ENCODE measurements at regions not wholly inside any gene's neighbourhood (a gene's known extent, or its start where the extent isn't known, plus 50 kb on each side); places are given as distances from the start of the nearest gene placed in this dataset.

DNA sequence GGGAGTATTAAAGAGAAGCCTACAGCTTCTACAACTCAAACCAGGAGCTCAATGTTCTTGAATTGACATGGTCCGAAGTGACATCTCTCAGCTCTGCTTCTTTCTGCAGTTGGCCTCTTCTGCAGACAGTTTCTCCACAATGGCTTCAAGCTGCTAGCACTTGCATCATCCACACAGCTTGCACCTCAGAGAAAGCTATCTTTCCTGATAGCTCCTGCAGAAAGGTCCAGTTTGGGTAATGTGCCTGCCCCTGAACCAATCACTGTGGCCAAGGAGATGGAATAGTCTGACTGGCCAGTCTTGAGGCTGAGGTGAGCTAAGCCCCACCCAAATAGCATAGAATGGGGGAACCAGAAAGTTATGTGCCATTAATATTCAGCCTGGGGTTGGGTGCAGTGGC is 95.8 kb upstream of the ABCA1 start:
- no peak for DNase-seq (ENCODE audit: low spot score)

DNA sequence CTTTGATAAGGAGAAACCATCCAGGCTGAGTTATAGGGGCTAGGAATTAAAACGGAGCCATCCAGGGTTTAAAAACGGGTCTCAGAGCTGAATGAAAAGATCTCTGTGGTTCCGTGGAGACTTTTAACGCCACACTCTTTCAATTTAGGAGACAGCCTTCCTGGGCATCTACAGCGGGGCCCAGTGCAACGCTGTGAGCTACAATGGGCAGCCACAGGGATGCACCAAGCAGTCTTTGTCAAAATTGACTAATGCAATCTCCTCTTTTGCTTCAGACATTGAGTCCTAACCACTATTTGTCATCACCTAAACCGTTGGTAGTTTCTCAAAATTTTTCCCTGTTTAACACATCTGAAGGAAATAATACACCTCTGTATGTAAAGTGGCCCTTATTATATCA is 96.6 kb upstream of the ABCA1 start:
- no peak for DNase-seq (ENCODE audit: low spot score)

GRCh38 chr9:105026451-105026850 is 98.5 kb upstream of the ABCA1 start:
- no peak for DNase-seq (ENCODE audit: low spot score)

DNA sequence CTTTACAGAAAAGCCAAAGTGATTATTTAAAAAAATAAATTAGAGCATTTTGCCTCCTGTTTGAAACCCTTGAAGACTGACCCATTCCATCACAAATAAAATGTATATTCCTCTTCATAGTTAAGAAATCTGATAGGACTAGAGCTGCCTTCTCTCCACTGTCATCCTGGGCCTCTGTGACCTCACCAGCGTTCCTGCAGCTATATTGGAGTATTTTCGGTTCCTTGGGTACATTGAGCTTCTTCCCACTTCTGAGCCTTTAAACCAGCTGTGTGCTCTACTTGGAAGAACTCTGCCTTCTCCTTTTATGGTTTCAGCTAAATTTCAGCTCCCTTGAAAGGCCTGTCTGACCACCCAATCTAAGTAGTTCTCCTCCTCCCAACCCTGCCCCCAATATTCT is 99.1 kb upstream of the ABCA1 start:
- DNase-seq (ENCODE audit: low spot score) = no peak

- no peak for DNase-seq (ENCODE audit: low spot score)
Observed at GRCh38 chr9:105030285-105030684, 102.3 kb upstream of the ABCA1 start.

GRCh38 chr9:105037139-105037538 is 109.2 kb upstream of the ABCA1 start:
- no peak for DNase-seq (ENCODE audit: low spot score)

DNA sequence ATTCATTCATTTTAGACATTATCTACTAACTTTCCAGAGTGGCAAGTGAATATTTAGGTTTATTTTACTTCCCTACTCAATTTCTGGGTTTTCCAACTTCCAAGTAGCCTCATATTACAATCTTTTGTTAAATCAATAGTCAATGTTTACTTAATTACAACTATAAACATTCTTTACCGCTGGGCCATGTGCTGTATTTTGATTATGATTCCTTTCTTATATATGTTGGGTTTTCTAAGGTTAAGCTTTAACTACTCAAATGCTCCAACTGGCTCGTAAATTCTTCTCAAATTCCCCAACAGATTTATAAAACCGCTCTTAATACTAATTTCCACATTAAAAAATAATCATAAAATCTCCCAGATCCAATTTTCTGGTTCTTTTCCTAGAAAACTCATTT is 110.1 kb upstream of the ABCA1 start:
- no peak for DNase-seq (ENCODE audit: low spot score)

DNA sequence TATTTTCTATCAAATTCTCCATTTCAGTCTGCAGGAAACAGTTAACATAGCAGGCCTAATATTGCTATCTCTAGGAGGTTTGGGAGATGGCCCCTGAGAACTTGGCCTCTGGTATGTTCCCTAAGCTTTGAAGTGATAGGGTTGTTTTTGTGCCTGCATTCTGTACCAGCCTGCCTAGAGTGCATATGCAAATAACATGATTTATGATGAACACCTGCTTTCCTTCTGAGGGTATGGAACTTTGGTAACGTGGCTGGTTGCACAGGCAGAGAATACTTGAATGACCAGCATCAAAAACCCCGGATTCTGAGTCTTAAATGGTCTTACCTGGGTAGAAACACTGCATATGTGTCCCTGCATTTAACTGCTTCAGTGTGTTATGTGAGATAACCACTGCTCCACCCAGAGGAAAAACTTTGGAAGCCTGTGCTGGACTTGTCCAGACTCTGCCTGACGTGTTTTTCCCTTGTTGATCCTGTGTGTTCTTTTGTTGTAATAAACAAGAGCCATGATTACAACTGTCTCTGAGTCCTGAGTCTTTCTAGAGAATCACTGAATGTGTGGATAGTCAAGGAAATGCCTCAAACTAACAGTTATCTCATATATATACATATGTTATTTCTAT is 111.3 kb upstream of the ABCA1 start:
- DNase-seq (ENCODE audit: low spot score) = no peak

DNA sequence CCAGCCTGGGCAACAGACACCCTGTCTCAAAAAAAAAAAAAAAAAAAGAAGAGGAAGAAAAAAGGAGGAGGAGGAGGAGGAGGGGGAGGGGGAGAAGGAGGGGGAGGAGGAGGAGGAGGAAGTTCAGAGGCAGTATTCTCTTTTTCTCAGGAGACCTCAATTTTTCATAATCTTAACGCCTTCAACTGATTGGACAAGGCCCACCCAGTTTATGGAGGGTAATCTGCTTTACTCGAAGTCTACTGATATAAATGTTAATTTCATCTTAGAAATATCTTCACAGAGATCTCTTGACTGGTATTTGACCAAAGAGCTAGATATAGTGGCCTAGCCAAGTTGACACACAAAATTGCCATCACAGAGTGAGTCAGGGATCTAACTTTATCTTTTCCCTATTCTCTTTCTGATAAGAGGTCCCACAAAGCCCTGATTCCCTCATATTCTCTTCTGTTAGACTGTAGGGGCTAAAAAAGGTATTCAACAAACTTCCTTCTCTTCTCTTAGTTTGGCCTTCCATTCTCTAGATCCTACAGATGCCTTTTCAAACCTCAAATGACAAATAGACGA is 115.5 kb upstream of the ABCA1 start:
- DNase-seq (ENCODE audit: low spot score) = no peak

- DNase-seq (ENCODE audit: low spot score) = no peak
Observed at GRCh38 chr9:105044518-105044917, 116.6 kb upstream of the ABCA1 start.

GRCh38 chr9:105046907-105047741 is 119.2 kb upstream of the ABCA1 start:
- no peak for DNase-seq (ENCODE audit: low spot score)

DNA sequence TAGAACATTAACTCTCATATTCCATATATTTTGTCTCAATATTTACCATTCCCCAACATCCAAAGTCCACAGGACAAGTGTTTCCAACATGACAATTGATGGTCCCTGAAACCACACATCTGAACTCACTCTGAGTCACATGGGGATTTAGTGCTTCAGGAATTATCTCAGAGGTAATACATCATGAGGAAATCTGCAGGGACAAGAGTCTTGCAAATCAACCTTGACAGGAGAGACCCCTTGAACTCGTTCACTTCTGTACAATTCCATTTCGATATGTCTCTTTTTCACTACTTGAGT is 119.7 kb upstream of the ABCA1 start:
- DNase-seq (ENCODE audit: low spot score) = no peak

GRCh38 chr9:105048331-105048730 is 120.4 kb upstream of the ABCA1 start:
- no peak for DNase-seq (ENCODE audit: low spot score)

DNA sequence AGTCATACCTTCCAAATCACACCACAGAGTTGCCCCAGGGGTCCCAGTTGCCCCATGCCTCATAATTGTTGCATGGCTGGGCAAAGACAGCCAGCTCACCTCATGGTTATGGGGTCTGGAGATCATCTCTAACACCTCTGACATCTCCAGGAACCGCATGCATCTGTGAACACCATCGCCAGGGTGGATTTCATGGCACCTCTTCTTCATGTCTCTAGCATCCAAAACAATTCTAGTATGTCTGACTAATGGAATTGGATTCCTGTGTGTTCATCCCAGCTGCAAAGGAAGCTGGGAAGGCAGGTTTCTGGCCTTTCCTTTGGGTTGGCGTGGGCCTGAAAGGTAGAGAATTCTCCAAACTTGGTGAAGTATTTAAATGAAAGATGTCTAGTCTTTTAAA is 122.3 kb upstream of the ABCA1 start:
- DNase-seq (ENCODE audit: low spot score) = no peak

DNA sequence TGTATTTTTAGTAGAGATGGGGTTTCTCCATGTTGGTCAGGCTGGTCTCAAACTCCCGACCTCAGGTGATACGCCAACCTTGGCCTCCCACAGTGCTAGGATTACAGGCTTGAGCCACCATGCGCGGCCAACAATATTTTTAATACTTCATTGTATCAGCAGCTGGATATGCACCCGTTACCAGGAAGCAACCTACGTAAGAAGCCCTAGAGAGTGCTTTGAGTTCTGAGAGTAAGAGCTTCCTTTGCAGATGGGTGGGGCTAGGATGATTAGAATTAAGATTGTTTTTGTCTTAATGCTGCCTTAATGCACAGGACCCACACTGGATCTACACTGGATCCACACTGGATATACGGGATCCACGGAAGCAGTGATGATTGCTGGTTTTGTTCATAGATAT is 123.9 kb upstream of the ABCA1 start:
- DNase-seq (ENCODE audit: low spot score) = no peak

DNA sequence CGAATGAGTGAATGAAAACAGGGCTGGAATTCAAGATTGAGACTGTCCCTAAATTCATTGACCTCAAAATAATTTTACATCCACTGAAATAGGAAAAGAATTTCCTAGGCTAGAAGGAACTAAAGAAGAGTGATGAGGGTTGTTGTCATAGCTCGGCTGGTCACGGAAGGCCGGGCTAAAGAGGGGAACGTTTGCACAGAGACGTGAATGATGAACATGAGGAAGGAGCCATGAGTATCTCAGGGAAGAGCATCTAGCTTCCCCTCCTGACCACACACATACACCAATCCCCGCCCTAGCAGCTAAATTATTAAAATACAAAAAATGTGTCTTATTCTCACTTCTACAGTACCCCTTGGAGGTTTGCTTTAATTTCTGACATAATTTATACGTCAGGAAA is 124.4 kb upstream of the ABCA1 start:
- no peak for DNase-seq (ENCODE audit: low spot score)

- DNase-seq (ENCODE audit: low spot score) = no peak
Observed at GRCh38 chr9:105053209-105053652, 125.3 kb upstream of the ABCA1 start.

DNA sequence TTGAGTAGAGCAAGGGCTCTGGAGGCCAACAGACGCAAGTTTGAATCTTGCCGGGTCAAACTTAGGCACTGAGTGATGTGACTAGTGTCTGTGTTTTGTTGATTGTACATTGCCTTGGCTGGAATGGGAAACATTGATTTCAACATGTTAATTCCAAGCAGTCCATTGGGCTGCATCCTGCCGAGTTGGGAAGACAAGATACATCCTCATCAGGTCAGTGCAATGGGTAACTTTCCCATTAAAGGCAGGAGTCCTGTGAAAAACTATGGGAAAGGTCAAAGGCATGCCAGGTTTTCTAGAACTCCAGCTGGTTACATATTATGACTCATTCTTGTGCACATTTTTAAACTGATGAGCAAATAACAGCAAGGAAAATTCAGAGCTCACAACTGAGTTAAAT is 126.5 kb upstream of the ABCA1 start:
- DNase-seq (ENCODE audit: low spot score) = no peak

GRCh38 chr9:105055917-105056316 is 128.0 kb upstream of the ABCA1 start:
- DNase-seq (ENCODE audit: low spot score) = no peak

DNA sequence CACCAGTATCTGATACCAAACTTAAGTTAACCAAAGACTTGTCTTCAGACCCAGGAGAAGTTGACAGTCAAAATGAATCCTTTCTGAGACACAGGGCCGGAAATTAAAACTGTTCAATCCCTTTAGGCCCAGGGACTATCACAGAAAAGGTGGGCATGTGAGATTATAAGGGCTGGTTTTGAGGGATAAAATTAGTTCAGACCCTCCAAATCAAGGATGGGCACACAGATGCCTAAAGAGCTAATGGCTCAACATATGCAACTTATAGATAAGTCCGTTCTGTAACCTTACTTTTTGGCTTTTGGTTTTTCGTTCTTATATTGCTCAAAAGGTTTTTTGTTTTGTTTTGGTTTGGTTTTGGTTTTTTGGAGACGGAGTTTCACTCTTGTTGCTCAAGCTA is 129.6 kb upstream of the ABCA1 start:
- peak; percentile 33 for DNase-seq (ENCODE audit: low spot score)

- no peak for DNase-seq (ENCODE audit: low spot score)
Observed at GRCh38 chr9:105059252-105059651, 131.3 kb upstream of the ABCA1 start.

DNA sequence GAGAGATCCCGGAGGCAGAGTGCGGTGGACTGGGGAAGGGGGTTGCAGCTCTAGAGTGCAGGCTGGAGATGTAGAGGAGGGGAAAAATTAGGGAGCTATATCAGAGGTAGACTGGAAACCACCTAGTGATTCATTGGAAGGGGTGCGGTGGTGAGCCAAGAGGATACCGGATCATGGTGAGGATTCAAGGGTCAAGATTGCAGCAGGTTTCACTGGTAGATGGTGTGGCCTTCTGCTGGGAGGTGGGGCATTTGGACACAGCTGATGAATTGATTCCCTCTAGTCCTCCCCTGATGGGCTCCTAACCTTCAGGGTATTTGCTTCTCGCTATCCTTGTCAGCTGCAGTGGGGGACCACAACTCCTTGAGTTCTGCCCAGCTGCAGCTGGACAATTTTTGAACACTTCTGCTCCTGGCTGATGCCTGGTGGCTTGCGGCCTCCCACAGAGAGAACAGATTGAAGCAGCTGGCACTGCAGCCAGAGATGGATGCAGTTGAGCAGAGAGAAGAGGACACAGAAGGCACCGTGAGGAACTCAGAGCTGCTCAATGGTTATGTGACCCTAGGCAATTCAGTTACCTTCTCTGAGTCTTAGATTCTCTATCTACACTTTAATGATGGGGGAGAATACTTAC is 134.4 kb upstream of the ABCA1 start:
- no peak for DNase-seq (ENCODE audit: low spot score)

Measured in hematopoietic multipotent progenitor cell treated with erythropoietin and hydrocortisone succinate and interleukin-3 and kit ligand, for 17 days (in vitro differentiated cells).